ENCODE measurements at regions not wholly inside any gene's neighbourhood (a gene's known extent, or its start where the extent isn't known, plus 50 kb on each side); places are given as distances from the start of the nearest gene placed in this dataset.

DNA sequence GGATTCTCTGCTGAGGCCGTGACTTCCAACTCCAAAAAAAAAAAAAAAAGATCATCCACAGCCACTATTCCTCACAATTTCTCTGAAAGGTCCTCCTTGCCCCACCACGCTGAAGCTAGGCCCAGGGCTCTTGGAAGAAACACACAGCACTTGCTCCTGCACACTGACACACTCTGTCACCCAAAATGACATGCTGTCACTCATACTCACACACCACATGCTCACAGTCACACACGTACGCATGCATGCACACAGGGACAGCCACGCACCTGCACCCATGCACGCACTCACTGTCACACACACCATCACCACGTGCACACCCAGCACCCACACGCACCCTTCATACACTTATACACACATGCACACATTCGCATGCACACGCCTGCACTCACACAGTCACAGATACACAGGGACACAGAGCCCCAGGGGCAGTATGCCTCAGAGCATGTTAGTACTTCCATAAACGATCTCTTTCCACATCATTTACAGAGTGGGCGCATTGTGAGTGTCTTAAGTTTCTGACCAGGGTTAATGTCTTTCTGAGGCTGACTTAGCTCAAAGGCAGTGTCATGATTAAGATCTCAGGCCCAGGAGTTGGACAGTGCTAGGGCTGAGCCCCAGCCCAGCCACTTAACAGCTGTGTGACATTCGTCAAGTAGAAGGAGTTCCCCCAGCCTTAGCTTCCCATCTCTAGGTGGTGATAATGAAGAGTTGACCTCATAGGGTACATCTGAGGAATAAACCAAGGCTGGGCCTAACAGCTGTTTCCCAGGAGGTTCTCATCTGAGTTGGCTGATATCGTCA lies 93.4 kb downstream of the GLI2 start:
- no peak overlapping the region for H2AFZ ChIP-seq (ENCODE audit: low read depth, low read length)
- no peak overlapping the region for H3K27ac ChIP-seq (ENCODE audit: low read depth, low read length)
- DNase-seq (ENCODE audit: low read depth), result no peak
- Mint-ChIP-seq H3K4me3 (ENCODE audit: unreplicated experiment) (no peak overlapping the region), H3K9me3 (ENCODE audit: unreplicated experiment) (no peaks in the 10 kb centered on the region), H3K4me1 (ENCODE audit: low read depth, unreplicated experiment) (peaks cover 14% of the 10 kb centered on the region), H3K36me3 (ENCODE audit: low read depth, unreplicated experiment) (peaks cover 6% of the 10 kb centered on the region), H3K27me3 (ENCODE audit: low read depth, unreplicated experiment) (no peaks in the 10 kb centered on the region), H3K27ac (ENCODE audit: unreplicated experiment) (no peak overlapping the region)
- H3K4me1 ChIP-seq (ENCODE audit: insufficient read depth, low read length), result peaks cover 19% of the 10 kb centered on the region
- H3K27me3 ChIP-seq (ENCODE audit: insufficient read depth, low read length), result no peaks in the 10 kb centered on the region
- H3K9me3 ChIP-seq (ENCODE audit: insufficient read depth, low read depth, low read length), result no peaks in the 10 kb centered on the region
- H3K9ac ChIP-seq (ENCODE audit: low read length), result no peak overlapping the region
- no peak overlapping the region for H3K4me2 ChIP-seq (ENCODE audit: low read length)
- TF ChIP-seq EZH2 (IDR thresholded peaks at IDR 0.05; ENCODE audit: insufficient read depth, low read length), result no peak
- TF ChIP-seq, protein P1, sequence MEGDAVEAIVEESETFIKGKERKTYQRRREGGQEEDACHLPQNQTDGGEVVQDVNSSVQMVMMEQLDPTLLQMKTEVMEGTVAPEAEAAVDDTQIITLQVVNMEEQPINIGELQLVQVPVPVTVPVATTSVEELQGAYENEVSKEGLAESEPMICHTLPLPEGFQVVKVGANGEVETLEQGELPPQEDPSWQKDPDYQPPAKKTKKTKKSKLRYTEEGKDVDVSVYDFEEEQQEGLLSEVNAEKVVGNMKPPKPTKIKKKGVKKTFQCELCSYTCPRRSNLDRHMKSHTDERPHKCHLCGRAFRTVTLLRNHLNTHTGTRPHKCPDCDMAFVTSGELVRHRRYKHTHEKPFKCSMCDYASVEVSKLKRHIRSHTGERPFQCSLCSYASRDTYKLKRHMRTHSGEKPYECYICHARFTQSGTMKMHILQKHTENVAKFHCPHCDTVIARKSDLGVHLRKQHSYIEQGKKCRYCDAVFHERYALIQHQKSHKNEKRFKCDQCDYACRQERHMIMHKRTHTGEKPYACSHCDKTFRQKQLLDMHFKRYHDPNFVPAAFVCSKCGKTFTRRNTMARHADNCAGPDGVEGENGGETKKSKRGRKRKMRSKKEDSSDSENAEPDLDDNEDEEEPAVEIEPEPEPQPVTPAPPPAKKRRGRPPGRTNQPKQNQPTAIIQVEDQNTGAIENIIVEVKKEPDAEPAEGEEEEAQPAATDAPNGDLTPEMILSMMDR (IDR thresholded peaks at IDR 0.05; ENCODE audit: insufficient read depth, low read depth, low read length), result no peak
- no peaks in the 10 kb centered on the region for H3K36me3 ChIP-seq (ENCODE audit: insufficient read depth, low read length)
- no peak overlapping the region for H3K4me3 ChIP-seq (ENCODE audit: insufficient read depth, low read depth, low read length)
- peaks cover 96% of the 10 kb centered on the region for H3K79me2 ChIP-seq (ENCODE audit: insufficient read depth, low read length)
- peaks cover 99% of the 10 kb centered on the region for H4K20me1 ChIP-seq (ENCODE audit: insufficient read depth, low read length)
- FAIRE-seq, result no peak

DNA sequence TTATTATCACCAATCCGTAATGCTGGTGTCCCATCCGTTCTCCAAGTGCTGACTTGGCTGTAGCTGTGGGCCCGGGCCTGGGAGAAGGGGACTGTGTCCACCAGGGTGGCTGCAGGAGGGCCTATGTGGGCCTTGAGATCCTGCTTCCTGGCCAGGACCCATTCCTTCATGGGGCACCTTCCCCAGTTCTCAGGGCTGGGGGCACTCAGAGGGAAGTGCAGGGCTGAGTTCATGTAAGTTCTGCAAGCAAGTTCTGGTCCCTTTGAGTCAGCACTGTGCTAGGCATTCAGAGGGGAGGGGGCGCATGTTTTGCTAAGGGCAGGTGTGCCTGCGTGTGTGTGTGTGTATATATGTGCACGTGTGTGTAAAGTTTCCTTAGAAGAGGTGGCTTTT lies 94.0 kb downstream of the GLI2 start:
- Histone ChIP-seq H3K27ac (ENCODE audit: low read depth, low read length) (no peak overlapping the region), H3K27me3 (ENCODE audit: insufficient read depth, low read length) (no peaks in the 10 kb centered on the region), H3K4me3 (ENCODE audit: insufficient read depth, low read depth, low read length) (no peak overlapping the region), H3K79me2 (ENCODE audit: insufficient read depth, low read length) (peaks cover 96% of the 10 kb centered on the region), H2AFZ (ENCODE audit: low read depth, low read length) (no peak overlapping the region), H3K9ac (ENCODE audit: low read length) (no peak overlapping the region), H4K20me1 (ENCODE audit: insufficient read depth, low read length) (peaks cover 99% of the 10 kb centered on the region), H3K36me3 (ENCODE audit: insufficient read depth, low read length) (no peaks in the 10 kb centered on the region), H3K9me3 (ENCODE audit: insufficient read depth, low read depth, low read length) (no peaks in the 10 kb centered on the region), H3K4me2 (ENCODE audit: low read length) (no peak overlapping the region), H3K4me1 (ENCODE audit: insufficient read depth, low read length) (peaks cover 19% of the 10 kb centered on the region)
- no peak for TF ChIP-seq EZH2 (IDR thresholded peaks at IDR 0.05; ENCODE audit: insufficient read depth, low read length)
- TF ChIP-seq, protein P1 (IDR thresholded peaks at IDR 0.05; ENCODE audit: insufficient read depth, low read depth, low read length), result no peak
- no peaks in the 10 kb centered on the region for H3K9me3 Mint-ChIP-seq (ENCODE audit: unreplicated experiment)
- peaks cover 14% of the 10 kb centered on the region for H3K4me1 Mint-ChIP-seq (ENCODE audit: low read depth, unreplicated experiment)
- H3K36me3 Mint-ChIP-seq (ENCODE audit: low read depth, unreplicated experiment), result peaks cover 8% of the 10 kb centered on the region
- H3K27me3 Mint-ChIP-seq (ENCODE audit: low read depth, unreplicated experiment), result no peaks in the 10 kb centered on the region
- H3K4me3 Mint-ChIP-seq (ENCODE audit: unreplicated experiment), result no peak overlapping the region
- DNase-seq (ENCODE audit: low read depth), result no peak
- FAIRE-seq, result no peak
- no peak overlapping the region for H3K27ac Mint-ChIP-seq (ENCODE audit: unreplicated experiment)
